Suprapubic skin (tissue), 4 donors: ENCODE measurements at regions not wholly inside any gene's neighbourhood (a gene's known extent, or its start where the extent isn't known, plus 50 kb on each side); places are given as distances from the start of the nearest gene placed in this dataset.

Experiments used
- DNase-seq, 2 donors: peaks; one replicate each; pipeline ENCODE4 v3.0.0-alpha.2; 2019; ENCODE audit warnings: low spot score in 2 of 2
- H3K27ac ChIP-seq: fragments of 200-600 bp; sonication (generic); one replicate; pipeline ENCODE4 v1.5.1; 2019
- H3K27me3 ChIP-seq: fragments of 200-600 bp; sonication (generic); one replicate; pipeline ENCODE4 v1.5.1; 2019
- H3K36me3 ChIP-seq: fragments of 200-600 bp; sonication (generic); one replicate; pipeline ENCODE4 v1.5.1; 2019
- H3K4me1 ChIP-seq: fragments of 200-600 bp; sonication (generic); one replicate; pipeline ENCODE4 v1.5.1; 2019
- H3K4me3 ChIP-seq: fragments of 200-600 bp; sonication (generic); one replicate; pipeline ENCODE4 v1.5.1; 2019; ENCODE audit warnings: mild to moderate bottlenecking
- H3K9me3 ChIP-seq: fragments of 200-600 bp; sonication (generic); one replicate; pipeline ENCODE4 v1.5.1; 2019
- CTCF ChIP-seq, 2 donors: fragments of 200-600 bp in 1 of 2; fragments of 450-650 bp in 1 of 2; sonication (generic) in 1 of 2; IDR thresholded peaks; one replicate each; pipeline ENCODE4 v1.5.1; 2016 to 2019; ENCODE audit warnings: antibody characterized with exemption in 2 of 2, mild to moderate bottlenecking in 1 of 2, moderate library complexity in 1 of 2
- EP300 ChIP-seq: sonication (generic); formaldehyde crosslinking; IDR thresholded peaks from one replicate; pipeline ENCODE4 v1.6.1; 2017; ENCODE audit warnings: antibody characterized with exemption
- POLR2A ChIP-seq, 2 donors: fragments of 450-650 bp; IDR thresholded peaks; one replicate each; pipeline ENCODE4 v1.6.1; 2017; ENCODE audit warnings: antibody characterized with exemption in 2 of 2, mild to moderate bottlenecking in 2 of 2, moderate library complexity in 2 of 2
- POLR2AphosphoS5 ChIP-seq, 3 donors: sonication (generic); formaldehyde crosslinking; IDR thresholded peaks; one replicate each; pipeline ENCODE4 v1.6.1; 2017; ENCODE audit warnings: antibody characterized with exemption in 3 of 3
- WGBS: methylation state at CpG from one replicate; pipeline ENCODE4 v1.1.5; 2018; 5-methylcytosine and 5-hydroxymethylcytosine counted together

GRCh38 chr16:22683730-22684573 is 130.0 kb upstream of the HS3ST2 start:
- TF ChIP-seq POLR2A (IDR thresholded peaks at IDR 0.05) (no peak), POLR2AphosphoS5 (IDR thresholded peaks at IDR 0.05) (no peak), EP300 (no peak), CTCF (IDR thresholded peaks at IDR 0.05) (no peak)
- peaks cover 7% of the 10 kb centered on the region for H3K27me3 ChIP-seq
- no peaks in the 10 kb centered on the region for H3K36me3 ChIP-seq
- peak overlapping the region; percentile 62 for H3K27ac ChIP-seq
- H3K9me3 ChIP-seq = no peaks in the 10 kb centered on the region
- H3K4me1 ChIP-seq = peaks cover 17% of the 10 kb centered on the region
- no peak overlapping the region for H3K4me3 ChIP-seq
- DNase-seq = no peak
- WGBS = 68% methylated on average over 4 of the region's 4 CpGs

GRCh38 chr16:22684574-22685458 is 129.1 kb upstream of the HS3ST2 start:
- peak overlapping the region; percentile 62 for H3K27ac ChIP-seq
- H3K4me1 ChIP-seq = peaks cover 17% of the 10 kb centered on the region
- no peaks in the 10 kb centered on the region for H3K27me3 ChIP-seq
- 81% methylated on average over 3 of the region's 3 CpGs for WGBS
- H3K36me3 ChIP-seq = no peaks in the 10 kb centered on the region
- DNase-seq = no peak
- no peaks in the 10 kb centered on the region for H3K9me3 ChIP-seq
- TF ChIP-seq POLR2AphosphoS5 (IDR thresholded peaks at IDR 0.05) (no peak), CTCF (IDR thresholded peaks at IDR 0.05) (no peak), EP300 (no peak), POLR2A (IDR thresholded peaks at IDR 0.05) (no peak)
- H3K4me3 ChIP-seq = no peak overlapping the region

GRCh38 chr16:22685459-22685830 is 128.5 kb upstream of the HS3ST2 start:
- TF ChIP-seq POLR2AphosphoS5 (IDR thresholded peaks at IDR 0.05) (peak in 2 of 3 donors; percentile 89 to 93), POLR2A (IDR thresholded peaks at IDR 0.05) (no peak), CTCF (IDR thresholded peaks at IDR 0.05) (no peak), EP300 (peak; percentile 97)
- Histone ChIP-seq H3K27ac (peak overlapping the region; percentile 71), H3K27me3 (no peaks in the 10 kb centered on the region), H3K36me3 (no peaks in the 10 kb centered on the region), H3K4me3 (no peak overlapping the region), H3K9me3 (no peaks in the 10 kb centered on the region), H3K4me1 (peaks cover 17% of the 10 kb centered on the region)
- 55% methylated on average over 3 of the region's 3 CpGs for WGBS
- DNase-seq = peak; percentile 90 to 91

- Histone ChIP-seq H3K4me1 (peaks cover 17% of the 10 kb centered on the region), H3K9me3 (no peaks in the 10 kb centered on the region), H3K27ac (no peak overlapping the region), H3K27me3 (no peaks in the 10 kb centered on the region), H3K36me3 (no peaks in the 10 kb centered on the region), H3K4me3 (no peak overlapping the region)
- WGBS = 100% methylated on average over 2 of the region's 2 CpGs
- no peak for TF ChIP-seq EP300
- TF ChIP-seq CTCF (IDR thresholded peaks at IDR 0.05) = no peak
- no peak for TF ChIP-seq POLR2AphosphoS5 (IDR thresholded peaks at IDR 0.05)
- TF ChIP-seq POLR2A (IDR thresholded peaks at IDR 0.05) = no peak
- DNase-seq = no peak
Measured at GRCh38 chr16:22687031-22687530, 126.9 kb upstream of the HS3ST2 start.

GRCh38 chr16:22688463-22688862 is 125.5 kb upstream of the HS3ST2 start:
- TF ChIP-seq POLR2AphosphoS5 (IDR thresholded peaks at IDR 0.05) (no peak), EP300 (no peak)
- Histone ChIP-seq H3K9me3 (no peaks in the 10 kb centered on the region), H3K27me3 (no peaks in the 10 kb centered on the region), H3K27ac (no peak overlapping the region), H3K4me1 (peaks cover 21% of the 10 kb centered on the region), H3K36me3 (no peaks in the 10 kb centered on the region), H3K4me3 (no peak overlapping the region)
- 88% methylated on average over 2 of the region's 2 CpGs for WGBS
- DNase-seq = no peak
